ENCODE measurements at regions not wholly inside any gene's neighbourhood (a gene's known extent, or its start where the extent isn't known, plus 50 kb on each side); places are given as distances from the start of the nearest gene placed in this dataset.

- TF ChIP-seq CTCF (conservative IDR thresholded peaks at IDR 0.05) = no peak
- H3K4me3 ChIP-seq (ENCODE audit: low read length) = no peak overlapping the region
- Mint-ChIP-seq H3K27ac (no peak overlapping the region), H3K4me1 (no peaks in the 10 kb centered on the region), H3K27me3 (ENCODE audit: insufficient read depth) (no peaks in the 10 kb centered on the region), H3K36me3 (ENCODE audit: low read depth) (no peaks in the 10 kb centered on the region), H3K9me3 (peaks cover 26% of the 10 kb centered on the region), H3K4me3 (no peak overlapping the region)
- no peak overlapping the region for H3K9ac ChIP-seq (ENCODE audit: extremely low read depth, low read length, poor library complexity, severe bottlenecking)
- H3K9me3 ChIP-seq (ENCODE audit: control insufficient read depth, low read length) = peaks cover 24% of the 10 kb centered on the region
- WGBS, 2 experiments (ENCODE audit: insufficient coverage in 1 of 2, insufficient read length in 1 of 2) = 94% methylated on average over 3 of the region's 4 CpGs; no CpG with 5 or more reads in 1 of the 2 experiments
- no peak for DNase-seq
- H3K27ac ChIP-seq (ENCODE audit: low read depth, low read length) = no peak overlapping the region
- no peaks in the 10 kb centered on the region for H3K36me3 ChIP-seq (ENCODE audit: control insufficient read depth, insufficient read depth, low read length)
- H3K27me3 ChIP-seq (ENCODE audit: control insufficient read depth, insufficient read depth, low read length, poor library complexity, severe bottlenecking) = no peaks in the 10 kb centered on the region
- H3K4me1 ChIP-seq (ENCODE audit: control insufficient read depth, insufficient read depth, low read length) = no peaks in the 10 kb centered on the region
Measured at GRCh38 chr4:96240041-96240440, 400.1 kb downstream of the PDHA2 start.

- no peaks in the 10 kb centered on the region for H3K27me3 Mint-ChIP-seq (ENCODE audit: insufficient read depth)
Measured at GRCh38 chr4:96241819-96242218, 401.9 kb downstream of the PDHA2 start.

GRCh38 chr4:96247096-96247495, 407.2 kb downstream of the PDHA2 start:
- no peaks in the 10 kb centered on the region for H3K4me1 Mint-ChIP-seq
- Histone ChIP-seq H3K27ac (ENCODE audit: low read depth, low read length) (no peak overlapping the region), H3K36me3 (ENCODE audit: control insufficient read depth, insufficient read depth, low read length) (no peaks in the 10 kb centered on the region), H3K4me3 (ENCODE audit: low read length) (no peak overlapping the region), H3K9me3 (ENCODE audit: control insufficient read depth, low read length) (peaks cover 5% of the 10 kb centered on the region), H3K27me3 (ENCODE audit: control insufficient read depth, insufficient read depth, low read length, poor library complexity, severe bottlenecking) (no peaks in the 10 kb centered on the region), H3K4me1 (ENCODE audit: control insufficient read depth, insufficient read depth, low read length) (no peaks in the 10 kb centered on the region), H3K9ac (ENCODE audit: extremely low read depth, low read length, poor library complexity, severe bottlenecking) (no peak overlapping the region)
- H3K27me3 Mint-ChIP-seq (ENCODE audit: insufficient read depth) = no peaks in the 10 kb centered on the region
- no peak for TF ChIP-seq CTCF (conservative IDR thresholded peaks at IDR 0.05)
- H3K36me3 Mint-ChIP-seq (ENCODE audit: low read depth) = peaks cover 3% of the 10 kb centered on the region
- H3K4me3 Mint-ChIP-seq = no peak overlapping the region
- peaks cover 8% of the 10 kb centered on the region for H3K9me3 Mint-ChIP-seq
- DNase-seq = no peak
- H3K27ac Mint-ChIP-seq = no peak overlapping the region

More at GRCh38 chr4:96241819-96242218, 401.9 kb downstream of the PDHA2 start:
- H3K27me3 ChIP-seq (ENCODE audit: control insufficient read depth, insufficient read depth, low read length, poor library complexity, severe bottlenecking) = no peaks in the 10 kb centered on the region
- H3K4me1 Mint-ChIP-seq = no peaks in the 10 kb centered on the region
- H3K27ac Mint-ChIP-seq = no peak overlapping the region
- H3K4me3 Mint-ChIP-seq = no peak overlapping the region
- H3K36me3 ChIP-seq (ENCODE audit: control insufficient read depth, insufficient read depth, low read length) = no peaks in the 10 kb centered on the region
- H3K4me3 ChIP-seq (ENCODE audit: low read length) = no peak overlapping the region
- no peaks in the 10 kb centered on the region for H3K36me3 Mint-ChIP-seq (ENCODE audit: low read depth)
- no peak for TF ChIP-seq CTCF (conservative IDR thresholded peaks at IDR 0.05)
- H3K9ac ChIP-seq (ENCODE audit: extremely low read depth, low read length, poor library complexity, severe bottlenecking) = no peak overlapping the region
- H3K27ac ChIP-seq (ENCODE audit: low read depth, low read length) = no peak overlapping the region
- H3K4me1 ChIP-seq (ENCODE audit: control insufficient read depth, insufficient read depth, low read length) = no peaks in the 10 kb centered on the region
- peaks cover 16% of the 10 kb centered on the region for H3K9me3 Mint-ChIP-seq
- DNase-seq = no peak
- peaks cover 13% of the 10 kb centered on the region for H3K9me3 ChIP-seq (ENCODE audit: control insufficient read depth, low read length)
